DMS79 treated with DMSO at 0.1 percent for 48 hours (cell line): ENCODE measurements at regions not wholly inside any gene's neighbourhood (a gene's known extent, or its start where the extent isn't known, plus 50 kb on each side); places are given as distances from the start of the nearest gene placed in this dataset.

Experiments
- DNase-seq: peaks from one replicate; lab custom pipeline; 2025; lab: John Stamatoyannopoulos, UW

- DNase-seq = no peak
Observed at GRCh38 chr10:44198780-44199097, 186.2 kb downstream of the CXCL12 start.

- no peak for DNase-seq
Observed at GRCh38 chr10:44198096-44198779, 186.7 kb downstream of the CXCL12 start.

GRCh38 chr10:44197646-44198045 is 187.3 kb downstream of the CXCL12 start:
- no peak for DNase-seq

- DNase-seq = no peak
Observed at GRCh38 chr10:44196336-44196735, 188.6 kb downstream of the CXCL12 start.

- DNase-seq = no peak
Observed at GRCh38 chr10:44196008-44196320, 188.9 kb downstream of the CXCL12 start.

DNA sequence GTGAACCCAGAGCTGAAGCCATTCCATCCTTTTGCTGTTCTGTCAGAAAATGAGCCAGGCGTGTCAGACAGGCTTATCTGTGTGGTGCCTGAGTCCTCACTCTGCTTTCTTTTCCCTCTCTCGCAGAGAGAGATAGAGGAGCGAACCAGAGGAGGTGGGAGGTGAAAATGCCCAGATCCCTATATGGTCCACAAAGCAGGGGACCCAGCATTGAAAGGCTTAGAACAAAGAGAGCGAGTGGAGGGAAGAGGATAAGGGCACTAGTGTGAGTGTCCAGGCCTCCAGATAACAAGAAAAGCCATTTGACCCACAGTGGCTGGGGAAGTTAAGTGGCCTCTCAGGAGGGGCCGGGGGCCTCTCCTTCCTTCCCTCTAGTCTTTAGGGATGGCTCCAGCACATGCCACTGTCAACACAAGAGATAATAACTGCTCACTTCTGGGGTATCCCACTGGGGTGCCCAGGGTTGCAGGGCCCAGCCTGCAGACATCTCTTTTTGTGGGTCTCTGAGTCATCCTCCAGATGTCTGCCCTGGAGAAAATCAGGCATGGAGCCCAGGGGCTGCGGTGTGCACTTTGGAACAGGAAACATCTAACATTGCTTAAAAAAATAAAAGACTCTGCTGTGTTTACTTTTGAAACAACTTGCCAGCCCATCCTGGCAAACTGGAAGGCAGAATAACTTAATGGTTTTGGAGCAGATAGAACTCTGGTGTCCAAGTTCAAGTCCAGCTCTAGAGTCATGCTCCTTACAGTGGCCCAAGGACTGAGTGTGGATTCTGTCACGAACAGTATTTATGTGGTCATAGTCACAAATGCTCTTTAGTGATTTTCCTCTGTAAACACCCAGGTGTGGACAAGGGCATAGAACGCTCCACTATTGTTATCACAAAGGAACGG is 189.5 kb downstream of the CXCL12 start:
- no peak for DNase-seq

DNA sequence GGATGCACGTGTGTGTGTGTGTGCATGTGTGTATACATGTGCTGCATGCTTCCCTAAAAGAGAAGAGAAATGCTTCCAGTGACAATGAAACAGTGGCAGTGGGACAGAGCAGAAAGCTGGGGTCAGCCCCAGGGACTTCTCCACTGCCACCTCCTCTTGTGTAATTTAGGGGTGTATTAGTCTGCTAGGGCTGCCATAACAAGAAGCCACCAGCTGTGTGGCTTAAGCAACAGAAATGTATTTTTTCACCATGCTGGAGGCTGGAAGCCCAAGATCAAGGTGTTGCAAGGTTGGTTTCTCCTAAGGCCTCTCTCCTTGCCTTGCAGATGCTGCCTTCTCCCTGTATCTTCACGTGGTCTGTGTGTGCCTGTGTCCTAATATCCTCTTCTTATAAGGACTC is 190.5 kb downstream of the CXCL12 start:
- no peak for DNase-seq

DNA sequence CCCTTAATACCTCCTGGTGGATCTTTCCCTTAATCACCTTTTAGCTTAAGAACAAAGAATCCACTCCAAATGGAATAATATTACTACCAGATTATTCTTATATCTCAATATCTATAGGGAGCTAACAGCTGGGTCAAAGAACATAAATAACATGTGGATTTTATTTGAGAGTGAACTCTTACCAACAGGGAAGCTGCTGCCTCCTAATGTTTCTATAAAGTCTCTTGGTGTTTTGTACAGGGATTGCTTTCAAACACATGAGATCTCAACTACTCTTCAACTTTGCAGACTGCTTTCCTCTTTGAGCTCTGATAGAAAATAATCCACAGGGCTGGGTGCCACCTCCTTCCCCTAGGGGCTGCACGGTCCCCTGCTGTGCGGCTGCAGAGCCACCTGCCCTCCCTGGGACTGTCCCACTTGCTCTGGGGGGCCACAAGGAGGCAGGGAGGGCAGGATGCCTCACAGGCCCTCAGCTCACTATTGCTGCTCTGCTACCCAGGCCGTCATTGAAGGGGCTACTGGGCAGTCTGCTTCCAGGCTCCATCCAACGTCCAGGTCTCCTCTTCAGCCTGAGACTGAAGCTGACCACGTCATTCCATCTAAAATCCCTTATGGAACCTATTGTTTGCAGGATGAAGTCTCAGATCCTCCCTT is 191.2 kb downstream of the CXCL12 start:
- no peak for DNase-seq

- no peak for DNase-seq
Observed at GRCh38 chr10:44193166-44193565, 191.7 kb downstream of the CXCL12 start.

- no peak for DNase-seq
Observed at GRCh38 chr10:44192435-44192834, 192.5 kb downstream of the CXCL12 start.

GRCh38 chr10:44190541-44190940 is 194.4 kb downstream of the CXCL12 start:
- no peak for DNase-seq

- DNase-seq = no peak
Observed at GRCh38 chr10:44186821-44187220, 198.1 kb downstream of the CXCL12 start.

DNA sequence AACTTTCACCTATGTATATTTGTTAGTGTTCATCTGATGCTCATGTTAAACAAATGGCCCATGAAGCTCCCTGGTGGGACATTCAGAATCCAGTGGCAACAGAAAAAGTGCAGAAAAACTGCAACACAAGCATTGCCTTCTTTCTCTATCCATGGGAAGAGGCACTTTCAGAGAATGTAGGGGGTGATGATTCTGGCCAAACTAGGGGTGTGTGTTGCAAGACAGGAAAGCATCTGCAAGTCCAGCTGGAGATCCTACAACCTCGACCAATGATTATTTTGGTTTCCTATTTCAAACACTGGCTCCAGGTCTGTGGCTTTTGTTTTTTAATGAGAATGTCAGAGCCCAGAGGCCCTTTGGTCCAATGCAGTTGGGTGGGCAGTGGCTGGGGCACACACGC is 198.7 kb downstream of the CXCL12 start:
- no peak for DNase-seq

DNA sequence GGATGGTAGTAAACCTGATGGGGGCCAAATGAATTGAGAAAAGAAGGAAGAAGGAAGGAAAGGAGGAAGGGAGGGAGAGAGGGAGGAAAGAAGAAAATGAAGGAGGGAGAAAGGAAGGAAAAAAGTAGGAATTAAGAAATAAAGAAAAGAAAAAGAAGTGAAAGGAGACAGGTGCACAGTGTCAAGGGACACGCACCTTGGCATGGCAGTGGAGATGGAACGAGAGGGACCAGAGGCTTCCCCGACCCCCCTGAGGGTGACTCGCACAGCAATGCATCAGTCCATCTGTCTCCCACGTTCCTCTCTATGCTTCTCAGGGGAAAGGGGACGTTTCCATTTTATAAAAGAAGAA is 199.6 kb downstream of the CXCL12 start:
- DNase-seq = no peak

DNA sequence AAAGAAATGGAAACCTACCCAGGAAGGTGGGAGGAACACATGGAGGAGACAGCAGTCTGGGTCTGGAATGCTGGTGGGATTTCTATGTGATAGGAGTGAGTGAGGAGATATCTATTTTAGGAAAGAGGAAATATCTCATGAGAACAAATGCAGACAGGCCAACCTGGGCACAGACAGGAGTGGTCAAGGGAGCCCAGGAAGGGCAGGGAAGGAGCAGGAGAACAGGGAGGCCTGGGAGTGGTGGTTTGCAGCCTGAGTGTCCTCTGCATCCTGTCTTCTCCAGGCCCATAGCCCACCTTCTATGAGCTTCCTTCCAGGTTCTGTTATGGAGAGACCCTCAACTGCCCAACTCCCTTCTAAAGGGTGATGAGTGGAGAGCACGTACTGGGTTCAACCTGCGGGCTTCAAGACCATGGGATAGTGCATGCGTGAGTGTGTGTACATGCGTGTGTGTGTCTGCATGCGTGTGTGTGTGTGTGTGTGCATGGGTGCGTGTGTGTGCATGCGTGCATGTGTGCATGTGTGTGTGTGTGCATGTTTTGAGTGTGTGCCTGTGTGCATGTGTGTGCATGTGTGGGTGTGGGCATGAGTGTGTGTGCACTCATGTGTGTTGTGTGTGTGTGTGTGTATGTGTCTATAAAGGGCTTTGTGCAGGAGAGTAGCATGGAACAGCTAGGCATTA is 200.1 kb downstream of the CXCL12 start:
- DNase-seq = no peak

GRCh38 chr10:44183667-44184632 is 200.9 kb downstream of the CXCL12 start:
- no peak for DNase-seq

- no peak for DNase-seq
Observed at GRCh38 chr10:44182909-44183308, 202.0 kb downstream of the CXCL12 start.

GRCh38 chr10:44180321-44181168 is 204.4 kb downstream of the CXCL12 start:
- no peak for DNase-seq

- DNase-seq = no peak
Observed at GRCh38 chr10:44178856-44179255, 206.0 kb downstream of the CXCL12 start.

DNA sequence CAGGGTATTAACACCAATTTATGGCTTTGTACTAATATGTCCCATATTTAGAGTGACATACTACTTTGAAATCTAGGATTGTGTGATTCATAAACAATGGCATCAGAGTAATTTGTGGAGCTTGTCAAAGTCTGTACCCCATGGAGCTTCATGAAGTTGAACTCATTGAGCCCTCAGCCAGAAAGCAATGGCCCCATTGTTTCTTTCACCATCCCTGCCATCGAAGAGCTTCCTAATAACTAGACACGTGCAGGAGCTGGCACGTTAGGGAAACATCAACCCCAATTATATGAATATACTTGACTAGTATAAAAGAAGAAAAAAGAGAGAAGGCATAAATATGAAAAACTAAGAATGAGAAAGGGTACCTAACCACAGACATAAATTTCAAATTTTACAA is 206.6 kb downstream of the CXCL12 start:
- DNase-seq = no peak

DNA sequence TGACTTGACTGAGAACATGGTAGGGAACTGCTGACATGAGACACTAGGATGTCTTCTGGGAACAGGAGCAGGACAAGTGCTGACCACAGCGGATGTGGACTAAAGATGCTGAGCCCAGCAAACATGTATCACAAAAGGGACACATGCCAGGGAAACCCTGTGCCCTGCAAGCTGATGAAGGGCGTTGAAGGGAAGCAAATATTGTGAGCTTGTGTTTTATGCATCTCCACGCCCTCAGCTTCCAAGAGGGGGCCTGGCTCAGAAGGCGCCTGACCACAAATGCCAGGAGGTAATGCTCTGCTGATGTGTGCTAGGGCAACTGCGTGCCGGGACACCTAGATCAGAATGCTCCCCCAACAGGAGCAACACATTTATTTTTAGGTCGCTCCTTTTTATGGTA is 207.3 kb downstream of the CXCL12 start:
- no peak for DNase-seq
